Muscle layer of colon (tissue), 2 donors: ENCODE measurements at regions not wholly inside any gene's neighbourhood (a gene's known extent, or its start where the extent isn't known, plus 50 kb on each side); places are given as distances from the start of the nearest gene placed in this dataset.

Source experiments
- H3K27ac ChIP-seq: one replicate; pipeline ENCODE4 v1.7.0; 2013; ENCODE audit warnings: low read depth, mild to moderate bottlenecking, low read length, moderate library complexity
- H3K27me3 ChIP-seq, 2 donors: one replicate each; pipeline ENCODE4 v1.7.0; 2013; ENCODE audit warnings: low read length in 2 of 2, mild to moderate bottlenecking in 2 of 2; ENCODE audit not compliant: insufficient read depth in 2 of 2, control insufficient read depth in 1 of 2
- H3K36me3 ChIP-seq: one replicate; pipeline ENCODE4 v1.7.0; 2013; ENCODE audit warnings: mild to moderate bottlenecking, low read length; ENCODE audit not compliant: insufficient read depth
- H3K4me1 ChIP-seq: one replicate; pipeline ENCODE4 v1.7.0; 2013; ENCODE audit warnings: mild to moderate bottlenecking, low read length; ENCODE audit not compliant: insufficient read depth
- H3K4me3 ChIP-seq, 2 donors: one replicate each; pipeline ENCODE4 v1.7.0; 2013; ENCODE audit warnings: low read length in 2 of 2, low read depth in 1 of 2, mild to moderate bottlenecking in 1 of 2, moderate library complexity in 1 of 2
- H3K9ac ChIP-seq: one replicate; pipeline ENCODE4 v1.7.0; 2013; ENCODE audit warnings: low read length
- H3K9me3 ChIP-seq: one replicate; pipeline ENCODE4 v1.7.0; 2013; ENCODE audit warnings: mild to moderate bottlenecking, low read length
- donor health status: abdominal sarcoma.
- donor health status: Adenocarcinoma of cecum.

GRCh38 chr4:24669751-24670150 is 85.4 kb upstream of the DHX15 start:
- no peaks in the 10 kb centered on the region for H3K9me3 ChIP-seq
- no peaks in the 10 kb centered on the region for H3K27me3 ChIP-seq
- no peaks in the 10 kb centered on the region for H3K4me1 ChIP-seq
- H3K9ac ChIP-seq: no peak overlapping the region
- H3K36me3 ChIP-seq: no peaks in the 10 kb centered on the region
- H3K4me3 ChIP-seq: no peak overlapping the region
- no peak overlapping the region for H3K27ac ChIP-seq

GRCh38 chr4:24671849-24672248 is 87.5 kb upstream of the DHX15 start:
- Histone ChIP-seq H3K9me3 (no peaks in the 10 kb centered on the region), H3K36me3 (no peaks in the 10 kb centered on the region), H3K9ac (no peak overlapping the region), H3K4me3 (no peak overlapping the region), H3K27me3 (no peaks in the 10 kb centered on the region), H3K4me1 (no peaks in the 10 kb centered on the region), H3K27ac (no peak overlapping the region)

- Histone ChIP-seq H3K27me3 (no peaks in the 10 kb centered on the region), H3K36me3 (no peaks in the 10 kb centered on the region), H3K27ac (no peak overlapping the region), H3K9ac (no peak overlapping the region), H3K4me3 (no peak overlapping the region), H3K4me1 (no peaks in the 10 kb centered on the region), H3K9me3 (no peaks in the 10 kb centered on the region)
These were observed 88.5 kb upstream of the DHX15 start for GRCh38 chr4:24672880-24673279.

GRCh38 chr4:24674279-24674678 is 89.9 kb upstream of the DHX15 start:
- Histone ChIP-seq H3K4me3 (no peak overlapping the region), H3K27me3 (no peaks in the 10 kb centered on the region), H3K4me1 (no peaks in the 10 kb centered on the region)

GRCh38 chr4:24675721-24676389 is 91.5 kb upstream of the DHX15 start:
- Histone ChIP-seq H3K9me3 (no peaks in the 10 kb centered on the region), H3K4me3 (no peak overlapping the region), H3K27me3 (no peaks in the 10 kb centered on the region), H3K4me1 (no peaks in the 10 kb centered on the region), H3K36me3 (no peaks in the 10 kb centered on the region), H3K9ac (no peak overlapping the region), H3K27ac (no peak overlapping the region)

More at GRCh38 chr4:24674279-24674678, 89.9 kb upstream of the DHX15 start:
- no peaks in the 10 kb centered on the region for H3K9me3 ChIP-seq
- H3K36me3 ChIP-seq: no peaks in the 10 kb centered on the region
- H3K9ac ChIP-seq: no peak overlapping the region
- H3K27ac ChIP-seq: no peak overlapping the region

- H3K27ac ChIP-seq: no peak overlapping the region
- no peak overlapping the region for H3K9ac ChIP-seq
- no peak overlapping the region for H3K4me3 ChIP-seq
- no peaks in the 10 kb centered on the region for H3K9me3 ChIP-seq
- H3K36me3 ChIP-seq: no peaks in the 10 kb centered on the region
- no peaks in the 10 kb centered on the region for H3K4me1 ChIP-seq
- H3K27me3 ChIP-seq: no peaks in the 10 kb centered on the region
These were observed 93.6 kb upstream of the DHX15 start for GRCh38 chr4:24677909-24678308.

- H3K4me1 ChIP-seq: no peaks in the 10 kb centered on the region
- H3K27ac ChIP-seq: no peak overlapping the region
- H3K36me3 ChIP-seq: no peaks in the 10 kb centered on the region
- H3K9ac ChIP-seq: no peak overlapping the region
- no peak overlapping the region for H3K4me3 ChIP-seq
- no peaks in the 10 kb centered on the region for H3K27me3 ChIP-seq
- no peaks in the 10 kb centered on the region for H3K9me3 ChIP-seq
These were observed 96.5 kb upstream of the DHX15 start for GRCh38 chr4:24680746-24681448.

- Histone ChIP-seq H3K4me3 (no peak overlapping the region), H3K9ac (no peak overlapping the region), H3K36me3 (no peaks in the 10 kb centered on the region), H3K27me3 (no peaks in the 10 kb centered on the region), H3K4me1 (no peaks in the 10 kb centered on the region), H3K27ac (no peak overlapping the region), H3K9me3 (no peaks in the 10 kb centered on the region)
These were observed 98.8 kb upstream of the DHX15 start for GRCh38 chr4:24683116-24683515.

- Histone ChIP-seq H3K4me3 (no peak overlapping the region), H3K27me3 (no peaks in the 10 kb centered on the region), H3K9me3 (no peaks in the 10 kb centered on the region), H3K27ac (no peak overlapping the region), H3K36me3 (no peaks in the 10 kb centered on the region), H3K9ac (no peak overlapping the region), H3K4me1 (no peaks in the 10 kb centered on the region)
These were observed 102.7 kb upstream of the DHX15 start for GRCh38 chr4:24686866-24687692.

GRCh38 chr4:24688453-24688852 is 104.1 kb upstream of the DHX15 start:
- Histone ChIP-seq H3K4me1 (no peaks in the 10 kb centered on the region), H3K4me3 (no peak overlapping the region), H3K9ac (no peak overlapping the region), H3K27me3 (no peaks in the 10 kb centered on the region), H3K9me3 (no peaks in the 10 kb centered on the region), H3K36me3 (no peaks in the 10 kb centered on the region), H3K27ac (no peak overlapping the region)

- Histone ChIP-seq H3K4me3 (no peak overlapping the region), H3K27me3 (no peaks in the 10 kb centered on the region), H3K4me1 (no peaks in the 10 kb centered on the region), H3K27ac (no peak overlapping the region), H3K9ac (no peak overlapping the region), H3K36me3 (no peaks in the 10 kb centered on the region), H3K9me3 (no peaks in the 10 kb centered on the region)
These were observed 104.9 kb upstream of the DHX15 start for GRCh38 chr4:24689212-24689611.
